ENCODE measurements at regions not wholly inside any gene's neighbourhood (a gene's known extent, or its start where the extent isn't known, plus 50 kb on each side); places are given as distances from the start of the nearest gene placed in this dataset.
"Not testable (repeated sequence)": the region's sequence is repeated elsewhere in the genome, so short reads cannot be mapped to it uniquely, and the experiment has no call there.

- no peak for DNase-seq (ENCODE audit: low spot score)
Measured at GRCh38 chr4:177802661-177803060, 360.4 kb upstream of the AGA start.

- no peak for DNase-seq (ENCODE audit: low spot score)
Measured at GRCh38 chr4:177803151-177803550, 360.9 kb upstream of the AGA start.

GRCh38 chr4:177809791-177810190 is 367.6 kb upstream of the AGA start:
- DNase-seq (ENCODE audit: low spot score) = no peak

- DNase-seq (ENCODE audit: low spot score) = no peak
Measured at GRCh38 chr4:177810220-177810619, 368.0 kb upstream of the AGA start.

- not testable (repeated sequence) for DNase-seq (ENCODE audit: low spot score)
Measured at GRCh38 chr4:177818392-177818791, 376.2 kb upstream of the AGA start.

GRCh38 chr4:177826973-177827372 is 384.7 kb upstream of the AGA start:
- no peak for DNase-seq (ENCODE audit: low spot score)

GRCh38 chr4:177841258-177841657 is 399.0 kb upstream of the AGA start:
- no peak for DNase-seq (ENCODE audit: low spot score)

GRCh38 chr4:177853229-177853628 is 411.0 kb upstream of the AGA start:
- no peak for DNase-seq (ENCODE audit: low spot score)

GRCh38 chr4:177855507-177856197 is 413.4 kb upstream of the AGA start:
- DNase-seq (ENCODE audit: low spot score) = no peak

- no peak for DNase-seq (ENCODE audit: low spot score)
Measured at GRCh38 chr4:177860171-177860570, 417.9 kb upstream of the AGA start.

GRCh38 chr4:177861551-177862094 is 419.4 kb upstream of the AGA start:
- DNase-seq (ENCODE audit: low spot score) = no peak

- DNase-seq (ENCODE audit: low spot score) = no peak
Measured at GRCh38 chr4:177862541-177863176, 420.4 kb upstream of the AGA start.

- no peak for DNase-seq (ENCODE audit: low spot score)
Measured at GRCh38 chr4:177879851-177880250, 437.6 kb upstream of the AGA start.

GRCh38 chr4:177895136-177895535 is 452.9 kb upstream of the AGA start:
- DNase-seq (ENCODE audit: low spot score) = no peak

GRCh38 chr4:177901786-177902185 is 459.5 kb upstream of the AGA start:
- no peak for DNase-seq (ENCODE audit: low spot score)

- DNase-seq (ENCODE audit: low spot score) = no peak
Measured at GRCh38 chr4:177902386-177902785, 460.1 kb upstream of the AGA start.

- DNase-seq (ENCODE audit: low spot score) = no peak
Measured at GRCh38 chr4:177907736-177908424, 465.6 kb upstream of the AGA start.

- DNase-seq (ENCODE audit: low spot score) = no peak
Measured at GRCh38 chr4:177921715-177922114, 479.5 kb upstream of the AGA start.

GRCh38 chr4:177923888-177924287 is 481.7 kb upstream of the AGA start:
- no peak for DNase-seq (ENCODE audit: low spot score)

GRCh38 chr4:177937041-177937440 is 494.8 kb upstream of the AGA start:
- no peak for DNase-seq (ENCODE audit: low spot score)

- no peak for DNase-seq (ENCODE audit: low spot score)
Measured at GRCh38 chr4:177938226-177938625, 496.0 kb upstream of the AGA start.

GRCh38 chr4:177945268-177945667 is 503.0 kb upstream of the AGA start:
- DNase-seq (ENCODE audit: low spot score) = no peak

- no peak for DNase-seq (ENCODE audit: low spot score)
Measured at GRCh38 chr4:177947607-177948006, 505.4 kb upstream of the AGA start.
